ENCODE measurements at regions not wholly inside any gene's neighbourhood (a gene's known extent, or its start where the extent isn't known, plus 50 kb on each side); places are given as distances from the start of the nearest gene placed in this dataset.
"Not testable (repeated sequence)": the region's sequence is repeated elsewhere in the genome, so short reads cannot be mapped to it uniquely, and the experiment has no call there.

DNA sequence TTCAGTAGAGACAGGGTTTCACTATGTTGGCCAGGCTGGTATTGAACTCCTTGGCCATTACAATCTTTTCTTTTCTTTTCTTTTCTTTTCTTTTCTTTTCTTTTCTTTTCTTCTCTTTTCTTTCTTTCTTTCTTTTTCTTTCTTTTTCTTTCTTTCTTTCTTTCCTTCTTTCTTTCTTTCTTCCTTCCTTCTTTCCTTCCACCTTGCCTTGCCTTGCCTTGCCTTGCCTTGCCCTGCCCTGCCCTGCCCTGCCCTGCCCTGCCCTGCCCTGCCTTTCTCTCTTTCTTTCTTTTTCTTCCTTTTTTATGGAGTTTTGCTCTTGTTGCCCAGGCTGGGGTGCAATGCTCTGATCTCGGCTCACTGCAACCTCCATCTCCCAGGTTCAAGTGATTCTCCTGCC lies 112.5 kb upstream of the HAO2 start:
- TF ChIP-seq, protein P1, sequence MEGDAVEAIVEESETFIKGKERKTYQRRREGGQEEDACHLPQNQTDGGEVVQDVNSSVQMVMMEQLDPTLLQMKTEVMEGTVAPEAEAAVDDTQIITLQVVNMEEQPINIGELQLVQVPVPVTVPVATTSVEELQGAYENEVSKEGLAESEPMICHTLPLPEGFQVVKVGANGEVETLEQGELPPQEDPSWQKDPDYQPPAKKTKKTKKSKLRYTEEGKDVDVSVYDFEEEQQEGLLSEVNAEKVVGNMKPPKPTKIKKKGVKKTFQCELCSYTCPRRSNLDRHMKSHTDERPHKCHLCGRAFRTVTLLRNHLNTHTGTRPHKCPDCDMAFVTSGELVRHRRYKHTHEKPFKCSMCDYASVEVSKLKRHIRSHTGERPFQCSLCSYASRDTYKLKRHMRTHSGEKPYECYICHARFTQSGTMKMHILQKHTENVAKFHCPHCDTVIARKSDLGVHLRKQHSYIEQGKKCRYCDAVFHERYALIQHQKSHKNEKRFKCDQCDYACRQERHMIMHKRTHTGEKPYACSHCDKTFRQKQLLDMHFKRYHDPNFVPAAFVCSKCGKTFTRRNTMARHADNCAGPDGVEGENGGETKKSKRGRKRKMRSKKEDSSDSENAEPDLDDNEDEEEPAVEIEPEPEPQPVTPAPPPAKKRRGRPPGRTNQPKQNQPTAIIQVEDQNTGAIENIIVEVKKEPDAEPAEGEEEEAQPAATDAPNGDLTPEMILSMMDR (IDR thresholded peaks at IDR 0.05 in 4 of 5, conservative IDR thresholded peaks at IDR 0.05 in 1 of 5), result not testable (repeated sequence)
- TF ChIP-seq POLR2A (IDR thresholded peaks at IDR 0.05), result not testable (repeated sequence)

All from gastrocnemius medialis (tissue), 4 donors.